ENCODE measurements at regions not wholly inside any gene's neighbourhood (a gene's known extent, or its start where the extent isn't known, plus 50 kb on each side); places are given as distances from the start of the nearest gene placed in this dataset.

GRCh38 chr7:68456469-68456868, 1141.8 kb upstream of the AUTS2 start:
- TF ChIP-seq CTCF (IDR thresholded peaks at IDR 0.05; ENCODE audit: borderline replicate concordance, extremely low read depth, low read length, poor library complexity, severe bottlenecking) (no peak), EZH2 (IDR thresholded peaks at IDR 0.05; ENCODE audit: borderline replicate concordance, low read depth, low read length, severe bottlenecking) (no peak)

Data from DND-41 (cell line).